HCT116 (cell line): ENCODE measurements at regions not wholly inside any gene's neighbourhood (a gene's known extent, or its start where the extent isn't known, plus 50 kb on each side); places are given as distances from the start of the nearest gene placed in this dataset.

Source experiments
- ATAC-seq: fragments of 200-7000 bp; cut with Tn5 transposase; 2 replicates; pipeline ENCODE4 v1.9.1; 2020; ENCODE audit warnings: mild to moderate bottlenecking, moderate library complexity
- BruUV-seq: library from RNA; stranded (reverse); fragments of 400-500 nt; replicated peaks from 2 replicates; lab custom pipeline; 2021; lab: Mats Ljungman, UMichigan
- CTCF ChIA-PET: fragments of 300-600 bp; sonication (Branson Sonifier 250); formaldehyde crosslinking; loops from one replicate; lab custom pipeline; 2021; ENCODE audit warnings: antibody characterized with exemption; lab: Charles Lee
- POLR2A ChIA-PET: fragments of 300-600, 350-600 bp; sonication (Branson Sonifier 250); formaldehyde crosslinking; loops from one replicate; lab custom pipeline; 2021; ENCODE audit warnings: antibody characterized with exemption; lab: Charles Lee
- RAD21 ChIA-PET, 2 experiments: fragments of 300-600 bp; sonication (Branson Sonifier 250); formaldehyde crosslinking; loops; one replicate each; lab custom pipeline; 2023; ENCODE audit warnings: low total read pairs in 2 of 2; ENCODE audit not compliant: uncharacterized antibody in 2 of 2, unreplicated experiment in 2 of 2, low non-redundant PET in 1 of 2; lab: Charles Lee
- DNase-seq: peaks from one replicate; pipeline ENCODE4 v3.0.0-alpha.2; 2010; ENCODE audit warnings: low read depth, low spot score
- H2AFZ ChIP-seq: fragments of 200-600 bp; shearing (Covaris generic), sonication (generic); 2 replicates; pipeline ENCODE4 v1.6.1; 2017; ENCODE audit warnings: low read depth, mixed run types, mixed read lengths, antibody characterized with exemption, low read length; ENCODE audit not compliant: poor library complexity, severe bottlenecking
- H3K27ac ChIP-seq: 2 replicates; pipeline ENCODE4 v1.5.1; 2012; ENCODE audit warnings: low read depth, low read length
- H3K27me3 ChIP-seq: fragments of 200-600 bp; sonication (generic); 2 replicates; pipeline ENCODE4 v1.6.1; 2016; ENCODE audit warnings: mixed run types, low read length, mixed read lengths; ENCODE audit not compliant: insufficient read depth
- H3K36me3 ChIP-seq, 2 experiments: fragments of 200-500 bp in 1 of 2; fragments of 200-600 bp in 1 of 2; sonication (Bioruptor generic) in 1 of 2; sonication (generic) in 1 of 2; 2 replicates each; pipeline versions ENCODE4 v1.5.1 to v1.6.1; 2014 to 2016; ENCODE audit warnings: low read length in 2 of 2, inconsistent platforms in 1 of 2, mixed read lengths in 1 of 2, mixed run types in 1 of 2; ENCODE audit not compliant: insufficient read depth in 2 of 2, control insufficient read depth in 1 of 2
- H3K4me1 ChIP-seq, 2 experiments: fragments of 200-600 bp in 1 of 2; sonication (generic) in 1 of 2; 2 replicates each; pipeline versions ENCODE4 v1.5.1 to v1.6.1; 2012 to 2017; ENCODE audit warnings: low read length in 2 of 2, inconsistent platforms in 1 of 2, mild to moderate bottlenecking in 1 of 2, mixed read lengths in 1 of 2, mixed run types in 1 of 2, moderate library complexity in 1 of 2; ENCODE audit not compliant: insufficient read depth in 2 of 2, control insufficient read depth in 1 of 2
- H3K4me2 ChIP-seq: fragments of 200-600 bp; sonication (generic); 2 replicates; pipeline ENCODE4 v1.6.1; 2017; ENCODE audit warnings: mixed run types, low read length, mixed read lengths
- H3K4me3 ChIP-seq, 2 experiments: fragments of 200-600 bp in 1 of 2; sonication (generic) in 1 of 2; replicated peaks in 1 of 2; 2 replicates each; pipeline ENCODE4 v1.5.1; 2011 to 2016; ENCODE audit warnings: low read length in 2 of 2, control low read depth in 1 of 2, low read depth in 1 of 2, mild to moderate bottlenecking in 1 of 2, mixed read lengths in 1 of 2, mixed run types in 1 of 2
- H3K79me2 ChIP-seq: fragments of 200-600 bp; sonication (generic); 2 replicates; pipeline ENCODE4 v1.6.1; 2017; ENCODE audit warnings: mild to moderate bottlenecking, mixed run types, low read length, moderate library complexity, mixed read lengths; ENCODE audit not compliant: insufficient read depth
- H3K9ac ChIP-seq: fragments of 200-600 bp; sonication (generic); 2 replicates; pipeline ENCODE4 v1.6.1; 2016; ENCODE audit warnings: low read length, mixed read lengths
- H3K9me2 ChIP-seq: fragments of 200-600 bp; sonication (generic), shearing (Covaris generic); 2 replicates; pipeline ENCODE4 v1.6.1; 2017; ENCODE audit warnings: mixed run types, mild to moderate bottlenecking, moderate library complexity; ENCODE audit not compliant: insufficient read depth
- H3K9me3 ChIP-seq, 2 experiments: fragments of 200-500 bp in 1 of 2; fragments of 200-600 bp in 1 of 2; sonication (Bioruptor generic) in 1 of 2; sonication (generic) in 1 of 2; 2 replicates each; pipeline ENCODE4 v1.6.1; 2014 to 2017; ENCODE audit warnings: low read length in 2 of 2, mixed read lengths in 2 of 2, inconsistent platforms in 1 of 2, low read depth in 1 of 2, mild to moderate bottlenecking in 1 of 2, mixed run types in 1 of 2, moderate library complexity in 1 of 2; ENCODE audit not compliant: control insufficient read depth in 1 of 2, insufficient read depth in 1 of 2
- H4K20me1 ChIP-seq: fragments of 200-600 bp; sonication (generic), shearing (Covaris generic); 2 replicates; pipeline ENCODE4 v1.6.1; 2017; ENCODE audit warnings: mixed run types, mild to moderate bottlenecking, moderate library complexity; ENCODE audit not compliant: insufficient read depth
- ATF3 ChIP-seq: IDR thresholded peaks from 2 replicates; pipeline ENCODE4 v1.6.1; 2012
- CTCF ChIP-seq, 3 experiments: fragments of 200-600 bp in 1 of 3; sonication (generic) in 1 of 3; IDR thresholded peaks in 2 of 3; conservative IDR thresholded peaks in 1 of 3; 2 replicates each; pipeline ENCODE4 v1.5.1; 2012 to 2017; ENCODE audit warnings: low read depth in 2 of 3, low read length in 2 of 3, antibody characterized with exemption in 1 of 3, borderline replicate concordance in 1 of 3, control low read depth in 1 of 3, mild to moderate bottlenecking in 1 of 3, mixed read lengths in 1 of 3, mixed run types in 1 of 3, moderate library complexity in 1 of 3; ENCODE audit not compliant: insufficient read depth in 1 of 3
- ELF1 ChIP-seq: IDR thresholded peaks from 2 replicates; pipeline ENCODE4 v1.6.1; 2012; ENCODE audit warnings: low read depth, borderline replicate concordance
- EZH2 ChIP-seq: fragments of 200-600 bp; sonication (generic); IDR thresholded peaks from 2 replicates; pipeline ENCODE4 v1.6.1; 2017; ENCODE audit warnings: antibody characterized with exemption, mixed run types
- FOSL1 ChIP-seq: IDR thresholded peaks from 2 replicates; pipeline ENCODE4 v1.6.1; 2012; ENCODE audit warnings: low read depth
- JUND ChIP-seq: IDR thresholded peaks from 2 replicates; pipeline ENCODE4 v1.6.1; 2012
- POLR2A ChIP-seq: IDR thresholded peaks from 2 replicates; pipeline ENCODE4 v1.7.0; 2011; ENCODE audit warnings: borderline replicate concordance; ENCODE audit not compliant: insufficient read depth, insufficient read length; ENCODE audit errors: extremely low read depth
- RAD21 ChIP-seq: IDR thresholded peaks from 2 replicates; pipeline ENCODE4 v1.6.1; 2012; ENCODE audit warnings: low read depth, mild to moderate bottlenecking
- SIN3A ChIP-seq: IDR thresholded peaks from 2 replicates; pipeline ENCODE4 v1.6.1; 2012; ENCODE audit warnings: low read depth
- YY1 ChIP-seq: IDR thresholded peaks from 2 replicates; pipeline ENCODE4 v1.6.1; 2011; ENCODE audit warnings: low read length, low read depth, moderate library complexity, mild to moderate bottlenecking; ENCODE audit not compliant: insufficient replicate concordance; ENCODE audit errors: extremely low read depth
- ZBTB33 ChIP-seq: IDR thresholded peaks from 2 replicates; pipeline ENCODE4 v1.6.1; 2011; ENCODE audit warnings: mild to moderate bottlenecking, low read length, moderate library complexity; ENCODE audit not compliant: insufficient replicate concordance; ENCODE audit errors: extremely low read depth
- ZNF274 ChIP-seq: fragments of 200-500 bp; sonication (Bioruptor generic); IDR thresholded peaks from 2 replicates; pipeline ENCODE4 v1.6.1; 2014; ENCODE audit warnings: mild to moderate bottlenecking, low read depth, low read length, inconsistent platforms
- intact Hi-C: fragments of 100-400 bp; cut with micrococcal nuclease; formaldehyde crosslinking; loops from 2 replicates; pipeline ENCODE4 v1.10.0; 2022
- TF ChIP-seq, protein P1 (sequence below): IDR thresholded peaks from 2 replicates; pipeline ENCODE4 v1.6.1; 2012; ENCODE audit warnings: low read depth

DNA sequence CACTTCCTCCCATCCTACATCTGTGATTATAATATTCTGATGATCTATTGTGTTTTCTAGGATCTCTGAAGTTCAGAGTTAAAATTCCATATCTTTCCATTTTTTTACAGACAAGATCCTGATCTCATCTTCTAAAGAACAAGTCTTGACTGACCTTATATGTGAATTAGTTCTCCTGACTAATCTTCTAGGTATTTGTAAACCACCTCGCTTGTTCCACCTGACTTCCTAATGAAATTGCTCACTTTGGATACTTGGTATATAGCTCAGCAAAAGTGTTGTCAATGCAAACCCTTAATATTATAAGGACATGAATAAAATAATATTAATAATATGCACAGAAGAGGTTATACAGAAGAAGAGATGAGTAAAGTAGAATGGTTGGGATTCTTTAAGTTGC lies 68.2 kb upstream of the NR4A3 start:
- ChIA-PET RAD21 (no interaction called here), CTCF (no interaction called here), POLR2A (no interaction called here)
- H2AFZ ChIP-seq: no peak overlapping the region
- H3K9ac ChIP-seq: no peak overlapping the region
- H3K9me2 ChIP-seq: no peaks in the 10 kb centered on the region
- no peak for TF ChIP-seq JUND
- no peak for TF ChIP-seq FOSL1
- TF ChIP-seq SIN3A: no peak
- no peak for TF ChIP-seq ELF1
- no peak for TF ChIP-seq RAD21
- no peak for TF ChIP-seq ATF3
- no peak for TF ChIP-seq POLR2A
- TF ChIP-seq, protein P1, sequence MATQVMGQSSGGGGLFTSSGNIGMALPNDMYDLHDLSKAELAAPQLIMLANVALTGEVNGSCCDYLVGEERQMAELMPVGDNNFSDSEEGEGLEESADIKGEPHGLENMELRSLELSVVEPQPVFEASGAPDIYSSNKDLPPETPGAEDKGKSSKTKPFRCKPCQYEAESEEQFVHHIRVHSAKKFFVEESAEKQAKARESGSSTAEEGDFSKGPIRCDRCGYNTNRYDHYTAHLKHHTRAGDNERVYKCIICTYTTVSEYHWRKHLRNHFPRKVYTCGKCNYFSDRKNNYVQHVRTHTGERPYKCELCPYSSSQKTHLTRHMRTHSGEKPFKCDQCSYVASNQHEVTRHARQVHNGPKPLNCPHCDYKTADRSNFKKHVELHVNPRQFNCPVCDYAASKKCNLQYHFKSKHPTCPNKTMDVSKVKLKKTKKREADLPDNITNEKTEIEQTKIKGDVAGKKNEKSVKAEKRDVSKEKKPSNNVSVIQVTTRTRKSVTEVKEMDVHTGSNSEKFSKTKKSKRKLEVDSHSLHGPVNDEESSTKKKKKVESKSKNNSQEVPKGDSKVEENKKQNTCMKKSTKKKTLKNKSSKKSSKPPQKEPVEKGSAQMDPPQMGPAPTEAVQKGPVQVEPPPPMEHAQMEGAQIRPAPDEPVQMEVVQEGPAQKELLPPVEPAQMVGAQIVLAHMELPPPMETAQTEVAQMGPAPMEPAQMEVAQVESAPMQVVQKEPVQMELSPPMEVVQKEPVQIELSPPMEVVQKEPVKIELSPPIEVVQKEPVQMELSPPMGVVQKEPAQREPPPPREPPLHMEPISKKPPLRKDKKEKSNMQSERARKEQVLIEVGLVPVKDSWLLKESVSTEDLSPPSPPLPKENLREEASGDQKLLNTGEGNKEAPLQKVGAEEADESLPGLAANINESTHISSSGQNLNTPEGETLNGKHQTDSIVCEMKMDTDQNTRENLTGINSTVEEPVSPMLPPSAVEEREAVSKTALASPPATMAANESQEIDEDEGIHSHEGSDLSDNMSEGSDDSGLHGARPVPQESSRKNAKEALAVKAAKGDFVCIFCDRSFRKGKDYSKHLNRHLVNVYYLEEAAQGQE: no peak
- TF ChIP-seq CTCF (IDR thresholded peaks at IDR 0.05 in 2 of 3, conservative IDR thresholded peaks at IDR 0.05 in 1 of 3; ENCODE audit: borderline replicate concordance in 1 of 3, insufficient read depth in 1 of 3, low read depth in 2 of 3, low read length in 2 of 3): no peak
- no peak for TF ChIP-seq ZNF274
- TF ChIP-seq EZH2: no peak
- no peak for TF ChIP-seq YY1
- no peak for TF ChIP-seq ZBTB33
- intact Hi-C loops: no loop called here
- H3K79me2 ChIP-seq: no peaks in the 10 kb centered on the region
- no peak overlapping the region for H3K4me2 ChIP-seq
- H3K27ac ChIP-seq: no peak overlapping the region
- H3K4me1 ChIP-seq: peaks cover 0 to 7% of the 10 kb centered on the region in 2 experiments; a peak in 3 of 4 replicates
- no peak overlapping the region for H3K4me3 ChIP-seq
- H3K9me3 ChIP-seq: no peaks in the 10 kb centered on the region
- ATAC-seq: no peak
- no peaks in the 10 kb centered on the region for H3K27me3 ChIP-seq
- H4K20me1 ChIP-seq: no peaks in the 10 kb centered on the region
- no peaks in the 10 kb centered on the region for H3K36me3 ChIP-seq
- BruUV-seq: no TSS peak
- DNase-seq: no peak
